ENCODE measurements at regions not wholly inside any gene's neighbourhood (a gene's known extent, or its start where the extent isn't known, plus 50 kb on each side); places are given as distances from the start of the nearest gene placed in this dataset.
"Not testable (repeated sequence)": the region's sequence is repeated elsewhere in the genome, so short reads cannot be mapped to it uniquely, and the experiment has no call there.

DNA sequence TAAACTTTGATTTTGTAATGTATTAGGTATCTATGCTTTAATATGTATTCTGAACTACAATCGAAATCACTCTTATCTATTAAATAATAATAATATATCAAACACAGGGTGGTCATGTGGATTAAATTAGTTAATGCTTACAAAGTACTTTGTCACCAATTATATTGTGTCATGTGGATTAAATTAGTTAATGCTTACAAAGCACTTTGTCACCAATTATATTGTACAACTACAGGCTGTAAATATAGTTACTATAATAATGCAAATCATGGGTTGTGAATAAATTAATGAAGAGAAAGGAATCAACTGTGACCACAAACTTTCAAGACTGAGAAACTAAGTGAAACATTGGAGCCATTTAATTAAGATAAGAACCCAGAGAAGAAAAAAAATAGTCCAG is 1929.1 kb upstream of the PCDH20 start:
- no peak for DNase-seq (ENCODE audit: low spot score)

DNA sequence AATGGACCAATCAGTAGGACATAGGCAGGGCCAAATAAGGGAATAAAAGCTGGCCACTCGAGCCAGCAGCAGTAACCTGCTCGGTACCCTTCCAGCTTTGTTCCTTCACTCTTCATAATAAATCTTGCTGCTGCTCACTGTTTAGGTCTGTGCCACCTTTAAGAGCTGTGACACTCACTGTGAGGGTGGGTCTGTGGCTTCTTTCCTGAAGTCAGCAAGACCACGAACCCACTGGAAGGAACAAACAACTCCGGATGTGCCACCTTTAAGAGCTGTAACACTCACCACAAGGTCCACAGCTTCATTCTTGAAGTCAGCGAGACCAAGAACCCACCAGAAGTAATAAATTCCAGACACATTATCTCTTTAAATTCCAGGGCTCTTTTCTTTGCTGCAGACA is 1922.3 kb upstream of the PCDH20 start:
- no peak for DNase-seq (ENCODE audit: low spot score)

DNA sequence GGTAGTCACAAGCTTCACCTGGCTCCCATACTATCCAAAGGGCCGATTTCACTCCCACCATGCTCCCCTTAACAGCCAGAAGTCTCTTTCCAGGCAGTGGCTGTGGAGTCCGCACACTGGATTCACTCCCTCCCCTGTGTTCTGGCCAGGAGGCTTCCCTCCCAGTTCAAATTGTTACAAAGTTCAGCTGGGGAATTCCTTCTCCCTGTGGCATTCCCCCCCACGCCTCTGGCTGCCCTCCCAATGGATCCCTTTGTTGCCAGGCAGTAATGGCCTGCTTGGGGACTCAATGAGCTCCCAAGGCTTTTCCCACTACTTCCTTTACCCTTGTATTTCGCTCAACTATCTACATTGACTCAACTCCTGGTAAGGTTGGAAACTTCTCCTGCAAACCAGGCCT is 1921.4 kb upstream of the PCDH20 start:
- no peak for DNase-seq (ENCODE audit: low spot score)

DNA sequence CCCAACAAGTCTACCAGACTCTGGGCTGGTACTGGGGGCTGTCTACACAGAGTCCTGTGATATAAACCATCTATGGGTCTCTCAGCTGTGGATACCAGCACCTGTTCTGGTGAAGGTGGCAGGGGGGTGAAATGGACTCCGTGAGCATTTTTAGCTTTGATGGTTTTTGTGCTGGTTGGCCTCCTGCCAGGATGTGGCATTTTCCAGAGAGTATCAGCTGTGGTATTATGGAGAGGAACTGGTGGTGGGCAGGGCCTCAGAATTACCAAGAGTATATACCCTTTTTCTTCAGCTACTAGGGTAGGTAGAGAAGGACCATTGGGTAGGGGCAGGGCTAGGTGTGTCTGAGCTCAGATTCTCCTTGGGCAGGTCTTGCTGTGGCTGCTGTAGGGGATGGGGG is 1920.9 kb upstream of the PCDH20 start:
- DNase-seq (ENCODE audit: low spot score) = no peak

DNA sequence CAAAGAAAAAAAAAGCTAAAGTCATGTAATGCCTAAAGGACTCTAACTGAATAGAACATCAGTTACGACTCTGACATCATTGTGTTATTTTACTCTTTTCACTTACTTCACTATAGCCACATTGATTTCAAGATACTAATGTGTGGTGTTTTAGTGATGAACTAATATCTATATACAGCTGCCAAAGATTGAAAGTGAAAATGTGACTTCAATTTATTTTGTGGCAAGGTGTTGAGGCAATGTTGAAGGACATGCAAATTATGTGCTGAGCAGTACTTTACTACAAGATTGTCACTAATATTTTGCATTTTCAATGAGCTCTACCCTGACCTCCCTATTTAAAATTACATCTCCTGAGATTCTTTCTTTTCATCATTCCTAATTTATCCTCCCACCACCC is 1911.9 kb upstream of the PCDH20 start:
- DNase-seq (ENCODE audit: low spot score) = no peak

DNA sequence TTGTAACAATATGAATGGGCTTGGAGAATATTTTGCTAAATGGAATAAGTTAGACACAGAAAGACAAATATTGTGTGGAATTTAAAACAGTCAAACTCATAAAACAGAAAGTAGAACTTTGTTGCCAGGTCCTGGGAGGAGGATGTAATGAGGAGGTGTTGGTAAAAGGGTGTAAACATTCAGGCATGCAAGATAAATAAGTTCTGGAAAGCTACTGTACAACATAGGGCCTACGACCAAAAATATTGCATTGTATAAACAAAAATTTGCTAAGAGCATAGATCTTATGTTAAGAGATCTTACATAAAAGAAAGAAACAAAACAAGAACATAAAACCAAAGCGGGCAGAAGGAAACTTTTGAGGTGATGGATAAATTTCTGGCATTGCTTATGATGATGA is 1907.8 kb upstream of the PCDH20 start:
- no peak for DNase-seq (ENCODE audit: low spot score)

DNA sequence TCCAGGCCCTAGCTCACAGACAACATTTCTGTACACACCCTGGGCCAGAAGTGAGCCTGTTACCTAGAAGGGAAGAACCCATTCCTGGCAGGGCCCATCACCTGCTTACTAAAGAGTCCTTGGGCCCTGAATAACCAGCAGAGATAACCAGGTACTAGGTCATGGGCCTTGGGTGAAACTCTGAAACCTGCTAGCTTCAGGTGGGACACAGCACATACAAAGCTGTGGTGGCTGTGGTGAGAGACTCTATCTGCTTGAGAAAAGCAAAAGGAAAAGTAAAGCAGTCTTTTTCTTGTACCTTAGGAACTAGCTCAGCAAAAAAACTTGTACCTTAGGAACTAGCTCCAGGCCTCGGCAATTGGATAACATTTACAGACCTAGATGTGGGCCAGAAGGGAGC is 1895.9 kb upstream of the PCDH20 start:
- DNase-seq (ENCODE audit: low spot score) = no peak

DNA sequence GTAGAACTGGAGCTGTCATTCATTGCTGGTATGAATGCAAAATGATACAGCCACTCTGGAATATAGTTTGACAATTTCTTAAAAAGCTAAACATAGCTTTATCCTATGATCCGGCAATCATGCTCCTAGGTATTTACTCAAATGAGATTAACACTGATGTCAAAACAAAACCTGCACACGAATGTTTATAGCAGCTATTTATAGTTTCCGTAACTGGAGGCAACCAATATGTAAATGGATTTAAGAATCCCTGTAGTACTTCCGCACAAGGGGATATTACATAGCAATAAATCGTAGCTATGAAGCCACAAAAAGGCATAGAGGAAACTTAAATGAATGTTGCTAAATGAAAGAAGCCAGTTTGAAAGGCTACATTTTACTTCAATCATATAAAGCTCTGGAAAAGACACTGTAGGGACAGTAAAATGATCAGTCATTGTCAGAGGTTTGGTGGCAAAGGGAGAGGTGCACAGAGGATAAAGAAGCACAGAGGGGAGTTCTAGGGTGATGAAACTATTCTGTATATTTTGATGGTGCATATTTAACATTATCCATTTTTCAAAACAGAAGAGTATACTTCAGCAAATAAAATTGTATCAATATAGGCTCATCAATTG is 1893.0 kb upstream of the PCDH20 start:
- DNase-seq (ENCODE audit: low spot score) = no peak

DNA sequence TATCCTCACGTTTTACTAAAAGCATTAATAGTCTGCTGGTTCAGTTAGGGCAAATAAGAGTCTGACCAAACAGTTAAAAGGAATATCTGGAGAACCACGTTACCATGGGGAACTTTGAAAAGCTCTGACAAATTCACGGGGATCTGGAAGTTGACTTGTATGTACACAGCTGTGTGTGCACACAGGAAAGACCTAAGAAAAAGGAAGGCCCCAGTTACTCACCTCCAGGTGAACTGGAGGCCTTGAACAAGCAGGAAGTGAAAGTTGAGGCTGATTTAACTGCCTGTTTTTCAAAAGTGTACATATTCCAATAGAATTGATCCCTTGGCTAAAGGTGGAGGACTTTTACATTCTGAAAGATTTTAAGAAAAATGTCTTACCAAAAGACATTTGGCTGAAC is 1891.6 kb upstream of the PCDH20 start:
- no peak for DNase-seq (ENCODE audit: low spot score)

DNA sequence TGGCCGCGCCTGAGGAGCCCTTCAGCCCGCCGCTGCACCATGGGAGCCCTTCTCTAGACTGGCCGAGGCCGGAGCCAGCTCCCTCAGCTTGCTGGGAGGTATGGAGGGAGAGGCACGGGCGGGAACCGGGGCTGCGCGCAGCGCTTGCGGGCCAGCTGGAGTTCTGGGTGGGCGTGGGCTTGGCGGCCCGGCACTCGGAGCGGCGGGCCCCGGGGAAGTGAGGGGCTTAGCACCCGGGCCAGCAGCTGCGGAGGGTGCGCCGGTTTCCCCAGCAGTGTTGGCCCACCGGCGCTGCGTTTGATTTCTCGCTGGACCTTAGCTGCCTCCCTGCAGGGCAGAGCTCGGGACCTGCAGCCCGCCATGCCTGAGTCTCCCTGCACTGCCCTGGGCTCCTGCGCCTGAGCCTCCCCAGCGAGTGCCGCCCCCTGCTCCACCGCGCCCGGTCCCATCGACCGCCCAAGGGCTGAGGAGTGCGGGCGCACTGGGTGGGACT is 1890.0 kb upstream of the PCDH20 start:
- no peak for DNase-seq (ENCODE audit: low spot score)

DNA sequence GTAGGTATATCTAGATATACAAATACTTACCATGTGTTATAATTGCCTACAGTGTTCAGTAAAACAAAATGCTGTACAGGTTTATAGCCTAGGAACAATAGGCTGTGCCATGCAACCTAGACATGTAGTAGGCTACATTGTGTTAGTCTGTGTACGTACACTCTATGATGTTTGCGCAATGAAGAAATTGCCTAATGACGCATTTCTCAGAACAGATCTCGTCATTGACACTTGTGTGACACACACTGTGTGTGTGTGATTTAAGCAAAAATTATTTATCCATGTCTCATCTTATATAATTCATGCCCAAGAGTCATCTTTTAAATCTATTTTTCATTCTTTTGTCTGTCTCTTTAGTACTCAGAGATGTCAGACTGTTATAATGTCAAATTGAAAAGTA is 1888.8 kb upstream of the PCDH20 start:
- DNase-seq (ENCODE audit: low spot score) = no peak

DNA sequence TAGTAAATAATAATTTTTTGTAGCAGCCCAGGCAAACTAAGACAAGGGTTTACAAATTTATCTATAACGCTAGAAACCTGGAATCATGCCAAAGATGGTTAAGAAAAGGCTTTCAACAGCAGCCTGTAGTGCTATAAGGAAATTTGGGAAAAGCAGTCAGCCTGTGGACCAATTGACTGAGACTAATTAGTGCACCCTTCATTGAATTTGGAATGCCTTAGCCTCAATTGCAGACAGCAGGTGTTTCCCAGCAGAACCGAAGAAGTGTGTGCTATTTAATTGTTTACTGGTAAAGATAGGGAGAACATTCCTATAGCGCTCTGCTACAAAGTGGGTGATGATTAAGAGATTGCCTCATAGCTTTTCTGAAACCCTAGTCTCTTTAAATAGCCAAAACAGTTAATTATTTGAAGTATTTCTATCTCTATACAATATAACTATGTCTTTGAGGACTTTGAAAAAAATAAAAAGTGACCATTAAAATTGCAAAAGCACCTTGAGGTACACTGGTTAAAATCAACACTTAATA is 1884.3 kb upstream of the PCDH20 start:
- no peak for DNase-seq (ENCODE audit: low spot score)

DNA sequence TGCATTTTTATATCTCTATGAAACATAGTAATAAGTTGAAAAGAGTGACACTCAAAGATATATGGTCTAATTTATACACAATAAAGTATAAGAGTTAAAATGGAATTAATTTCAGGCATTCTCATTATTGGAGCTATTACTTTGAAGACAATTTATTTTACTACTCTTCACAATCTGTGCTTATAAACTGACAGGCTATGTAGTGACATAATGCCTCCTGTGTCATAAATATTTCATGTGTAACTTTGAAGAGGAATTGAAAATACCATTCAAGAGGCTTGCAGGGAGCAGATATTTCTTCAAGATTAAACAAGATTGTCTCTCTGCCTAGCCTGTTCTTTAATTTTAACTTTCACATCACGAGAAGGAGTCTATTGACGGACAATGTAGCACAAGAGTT is 1881.5 kb upstream of the PCDH20 start:
- DNase-seq (ENCODE audit: low spot score) = no peak

DNA sequence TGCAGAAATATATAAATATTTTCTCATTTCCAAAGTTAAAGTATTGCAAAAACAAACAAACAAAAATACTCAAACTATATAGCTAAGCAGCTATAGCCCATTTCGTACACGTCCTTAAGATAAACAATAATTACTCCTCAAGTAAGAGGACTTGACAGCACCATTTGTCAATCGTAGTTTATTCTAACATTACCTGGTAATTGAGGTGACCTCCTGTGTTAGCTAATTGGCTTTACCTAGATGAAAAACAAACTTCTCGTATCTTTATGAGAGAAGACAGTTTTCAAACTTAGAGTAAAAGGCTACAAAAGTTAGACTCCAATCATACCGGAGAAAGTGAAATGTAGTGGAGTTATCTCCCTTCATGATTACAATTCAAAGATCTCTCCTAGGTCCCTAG is 1876.1 kb upstream of the PCDH20 start:
- no peak for DNase-seq (ENCODE audit: low spot score)

DNA sequence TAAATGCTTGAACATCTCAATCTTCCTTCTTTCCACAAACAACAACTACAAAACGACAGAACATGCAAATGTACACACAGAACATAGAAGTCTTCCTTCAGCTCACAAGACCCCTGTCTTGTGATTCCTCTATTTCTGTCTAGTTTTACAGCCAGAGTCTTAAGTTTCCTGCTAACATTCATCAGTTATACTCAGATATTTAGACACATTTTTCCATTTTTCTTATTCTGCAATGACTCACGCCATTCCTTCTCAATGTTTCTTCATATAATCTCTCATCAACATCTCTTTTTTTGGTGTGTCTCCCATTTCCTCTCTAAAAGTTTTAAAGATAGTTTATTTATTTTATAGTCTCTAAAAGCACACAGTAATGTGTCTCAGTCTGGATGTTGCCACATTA is 1872.9 kb upstream of the PCDH20 start:
- no peak for DNase-seq (ENCODE audit: low spot score)

DNA sequence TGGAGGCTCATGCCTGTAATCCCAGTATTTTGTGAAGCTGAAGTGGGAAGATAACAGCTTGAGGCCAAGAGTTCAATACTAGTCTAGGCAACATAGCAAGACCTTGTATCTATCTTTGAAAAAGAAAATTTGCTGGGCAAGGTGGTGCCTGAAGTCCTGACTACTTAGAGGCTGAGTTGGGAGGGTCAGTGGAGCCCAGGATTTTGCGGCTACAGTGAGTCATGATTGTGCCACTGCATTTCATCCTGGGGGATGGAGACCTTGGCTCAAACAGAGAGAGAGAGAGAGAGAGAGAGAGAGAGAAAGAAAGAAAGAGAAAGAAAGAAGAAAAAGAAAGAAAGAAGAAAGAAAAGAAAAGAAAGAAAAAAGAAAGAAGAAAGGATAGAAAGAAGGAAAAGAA is 1872.3 kb upstream of the PCDH20 start:
- DNase-seq (ENCODE audit: low spot score) = no peak

DNA sequence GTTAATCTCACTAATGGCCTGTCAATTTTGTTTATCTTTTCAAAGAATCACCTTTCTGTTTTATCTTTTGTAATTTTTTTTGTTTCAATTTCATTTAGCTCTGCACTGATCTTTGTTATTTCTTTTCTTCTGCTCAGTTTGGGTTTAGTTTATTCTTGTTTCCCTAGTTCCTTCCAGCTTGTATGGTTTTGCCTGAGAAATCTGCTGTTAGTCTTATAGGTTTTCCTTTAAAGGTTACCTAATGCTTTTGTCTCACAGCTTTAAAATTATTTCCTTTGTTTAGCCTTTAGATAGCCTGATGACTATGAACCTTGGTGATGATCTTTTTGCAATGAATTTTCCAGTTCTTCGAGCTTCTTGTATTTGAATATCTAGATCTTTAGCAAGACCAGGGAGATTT is 1869.8 kb upstream of the PCDH20 start:
- no peak for DNase-seq (ENCODE audit: low spot score)

DNA sequence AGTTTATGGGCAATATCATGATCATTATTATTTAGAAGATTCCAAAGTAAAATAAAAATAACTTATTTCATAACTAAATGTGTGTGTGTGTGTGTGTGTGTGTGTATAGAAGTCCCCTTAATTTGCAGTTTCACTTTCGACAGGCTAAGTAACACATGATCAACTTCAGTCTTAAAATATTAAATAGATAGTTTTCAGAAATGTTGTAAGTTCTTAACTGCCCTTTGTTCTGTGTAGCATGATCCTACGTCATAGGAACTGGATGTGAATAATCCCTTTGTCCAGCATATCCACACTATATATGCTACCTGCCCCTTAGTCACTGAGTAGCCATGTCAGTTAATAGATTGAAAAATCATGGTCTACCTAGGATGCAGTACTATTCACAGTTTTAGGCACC is 1863.5 kb upstream of the PCDH20 start:
- no peak for DNase-seq (ENCODE audit: low spot score)

DNA sequence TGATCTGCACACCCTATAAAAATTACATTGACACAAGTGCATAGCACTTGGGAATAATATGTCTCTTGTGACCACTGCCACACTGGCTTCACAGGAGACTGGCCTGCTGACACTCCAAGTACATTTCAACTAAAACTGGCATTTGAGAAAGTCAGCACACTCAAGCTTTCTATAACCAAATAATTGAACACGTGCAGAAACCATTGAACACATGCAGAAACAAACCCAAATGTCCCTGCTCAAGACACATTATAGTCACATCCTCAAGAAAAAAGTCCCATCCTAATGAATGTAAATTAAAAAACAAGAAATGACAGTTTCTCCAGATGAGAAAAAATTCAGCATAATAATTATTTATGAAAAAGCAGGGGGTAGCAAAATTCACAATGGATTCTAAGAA is 1859.1 kb upstream of the PCDH20 start:
- DNase-seq (ENCODE audit: low spot score) = no peak

DNA sequence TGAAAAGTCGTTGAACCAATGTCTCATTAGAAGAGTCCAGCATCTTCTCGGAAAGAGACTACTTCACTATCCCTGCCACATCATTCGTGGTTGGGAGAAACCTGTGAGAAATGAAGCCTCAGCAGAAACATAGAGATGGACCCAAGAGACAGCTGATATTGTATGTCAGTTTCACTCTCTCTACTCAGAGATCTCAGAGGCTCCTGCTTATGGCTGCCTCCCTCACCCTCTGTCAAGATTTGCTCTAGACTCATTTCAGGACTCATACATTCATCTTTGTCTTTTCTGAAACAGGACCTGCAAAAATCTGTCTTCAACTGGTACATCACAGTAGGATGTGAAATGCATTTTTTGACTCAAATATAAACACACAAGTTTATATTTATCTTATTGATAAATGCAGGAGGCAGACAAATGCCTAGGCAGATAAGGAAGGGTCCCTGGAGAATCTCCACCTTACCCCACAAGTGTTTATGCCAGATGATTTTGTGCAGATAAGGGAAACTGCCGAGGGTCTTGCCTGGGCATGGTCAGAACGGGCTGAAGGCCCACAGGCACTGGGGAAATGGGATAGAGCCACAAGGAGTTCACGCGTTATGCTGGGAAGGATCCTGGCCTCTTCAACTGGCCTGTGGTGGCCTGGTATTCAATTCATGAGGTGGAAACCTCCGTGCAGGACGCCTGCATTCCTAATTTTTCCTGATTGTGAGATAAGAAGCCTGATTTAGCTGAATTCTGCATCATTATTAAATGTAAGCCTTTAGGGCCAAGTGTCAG is 1834.0 kb upstream of the PCDH20 start:
- no peak for DNase-seq (ENCODE audit: low spot score)

DNA sequence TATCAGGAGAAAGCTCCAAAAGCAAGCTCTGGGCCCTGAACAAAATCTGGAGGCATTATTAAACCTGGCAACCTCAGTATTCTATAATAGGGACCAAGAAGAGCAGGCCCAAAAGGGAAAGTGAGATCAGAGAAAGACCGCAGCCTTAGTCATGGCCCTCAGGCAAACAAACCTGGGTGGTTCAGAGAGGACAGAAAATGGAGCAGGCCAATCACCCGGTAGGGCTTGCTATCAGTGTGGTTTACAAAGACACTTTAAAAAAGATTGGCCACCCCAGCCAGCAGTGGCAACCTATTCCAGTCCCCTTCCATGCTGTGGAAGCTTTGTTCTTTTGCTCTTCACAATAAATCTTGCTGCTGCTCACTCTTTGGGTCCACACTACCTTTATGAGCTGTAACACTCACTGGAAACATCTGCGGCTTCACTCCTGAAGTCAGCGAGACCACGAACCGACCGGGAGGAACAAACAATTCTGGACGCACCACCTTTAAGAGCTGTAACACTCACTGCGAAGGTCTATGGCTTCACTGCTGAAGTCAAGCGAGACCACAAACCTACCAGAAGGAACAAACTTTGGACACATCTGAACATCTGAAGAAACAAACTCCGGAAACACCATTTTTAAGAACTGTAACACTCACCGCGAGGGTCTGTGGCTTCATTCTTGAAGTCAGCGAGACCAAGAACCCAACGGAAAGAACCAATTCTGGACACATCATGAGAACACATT is 1821.2 kb upstream of the PCDH20 start:
- DNase-seq (ENCODE audit: low spot score) = not testable (repeated sequence)

DNA sequence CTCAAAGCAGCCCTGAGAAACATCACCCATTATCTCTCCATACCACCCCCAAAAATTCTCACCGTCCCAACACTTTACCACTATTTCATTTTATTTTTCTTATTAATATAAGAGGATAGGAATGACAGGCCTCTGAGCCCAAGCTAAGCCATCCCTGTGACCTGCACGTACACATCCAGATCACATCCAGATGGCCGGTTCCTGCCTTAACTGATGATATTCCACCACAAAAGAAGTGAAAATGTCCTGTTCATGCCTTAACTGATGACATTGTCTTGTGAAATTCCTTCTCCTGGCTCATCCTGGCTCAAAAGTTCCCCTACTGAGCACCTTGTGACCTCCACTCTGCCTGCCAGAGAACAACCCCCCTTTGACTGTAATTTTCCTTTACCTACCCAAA is 1802.9 kb upstream of the PCDH20 start:
- DNase-seq (ENCODE audit: low spot score) = not testable (repeated sequence)
